ENCODE measurements at regions not wholly inside any gene's neighbourhood (a gene's known extent, or its start where the extent isn't known, plus 50 kb on each side); places are given as distances from the start of the nearest gene placed in this dataset.

DNA sequence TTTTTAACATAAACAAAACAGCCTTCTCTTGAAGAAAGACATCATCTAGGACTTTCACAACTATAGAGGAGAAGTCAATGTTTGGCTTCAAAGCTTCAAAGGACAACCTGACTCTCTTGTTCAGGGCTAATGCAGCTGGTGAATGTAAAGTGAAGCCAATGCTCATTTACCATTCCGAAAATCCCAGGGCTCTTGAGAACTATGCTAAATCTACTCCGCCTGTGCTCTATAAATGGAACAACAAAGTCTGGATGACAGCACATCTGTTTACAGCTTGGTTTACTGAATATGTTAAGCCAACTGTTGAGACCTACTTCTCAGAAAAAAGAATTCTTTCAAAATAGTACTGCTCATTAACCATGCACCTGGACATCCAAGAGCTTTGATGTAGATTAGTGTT, 259.8 kb upstream of the NR5A2 start:
- no peak for DNase-seq
- Histone ChIP-seq H4K20me1 (ENCODE audit: insufficient read depth, low read length) (no peaks in the 10 kb centered on the region), H2AFZ (ENCODE audit: low read depth, low read length) (no peak overlapping the region), H3K4me1 (ENCODE audit: insufficient read depth, low read length) (no peaks in the 10 kb centered on the region), H3K79me2 (ENCODE audit: insufficient read depth, low read length) (no peaks in the 10 kb centered on the region), H3K27me3 (ENCODE audit: insufficient read depth, low read length, poor library complexity) (no peaks in the 10 kb centered on the region), H3K4me3 (ENCODE audit: low read depth in 1 of 2, low read length in 2 of 2) (no peak overlapping the region), H3K27ac (ENCODE audit: low read length) (no peak overlapping the region), H3K9ac (ENCODE audit: low read depth, low read length) (no peak overlapping the region), H3K4me2 (ENCODE audit: insufficient read depth, low read length) (no peak overlapping the region), H3K9me3 (ENCODE audit: insufficient read depth, low read length, severe bottlenecking) (peaks cover 10% of the 10 kb centered on the region), H3K36me3 (ENCODE audit: insufficient read depth, low read length) (no peaks in the 10 kb centered on the region)
- ATAC-seq (ENCODE audit: insufficient read depth, low read depth): no peak
- TF ChIP-seq, protein P1, sequence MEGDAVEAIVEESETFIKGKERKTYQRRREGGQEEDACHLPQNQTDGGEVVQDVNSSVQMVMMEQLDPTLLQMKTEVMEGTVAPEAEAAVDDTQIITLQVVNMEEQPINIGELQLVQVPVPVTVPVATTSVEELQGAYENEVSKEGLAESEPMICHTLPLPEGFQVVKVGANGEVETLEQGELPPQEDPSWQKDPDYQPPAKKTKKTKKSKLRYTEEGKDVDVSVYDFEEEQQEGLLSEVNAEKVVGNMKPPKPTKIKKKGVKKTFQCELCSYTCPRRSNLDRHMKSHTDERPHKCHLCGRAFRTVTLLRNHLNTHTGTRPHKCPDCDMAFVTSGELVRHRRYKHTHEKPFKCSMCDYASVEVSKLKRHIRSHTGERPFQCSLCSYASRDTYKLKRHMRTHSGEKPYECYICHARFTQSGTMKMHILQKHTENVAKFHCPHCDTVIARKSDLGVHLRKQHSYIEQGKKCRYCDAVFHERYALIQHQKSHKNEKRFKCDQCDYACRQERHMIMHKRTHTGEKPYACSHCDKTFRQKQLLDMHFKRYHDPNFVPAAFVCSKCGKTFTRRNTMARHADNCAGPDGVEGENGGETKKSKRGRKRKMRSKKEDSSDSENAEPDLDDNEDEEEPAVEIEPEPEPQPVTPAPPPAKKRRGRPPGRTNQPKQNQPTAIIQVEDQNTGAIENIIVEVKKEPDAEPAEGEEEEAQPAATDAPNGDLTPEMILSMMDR (IDR thresholded peaks at IDR 0.05; ENCODE audit: borderline replicate concordance, extremely low read depth, low read length, poor library complexity, severe bottlenecking): no peak
- no peak for TF ChIP-seq EZH2 (IDR thresholded peaks at IDR 0.05; ENCODE audit: borderline replicate concordance, low read depth, low read length, severe bottlenecking)

GRCh38 chr1:199774433-199775089, 252.9 kb upstream of the NR5A2 start:
- no peaks in the 10 kb centered on the region for H3K9me3 ChIP-seq (ENCODE audit: insufficient read depth, low read length, severe bottlenecking)
- DNase-seq: no peak
- H3K4me2 ChIP-seq (ENCODE audit: insufficient read depth, low read length): no peak overlapping the region
- TF ChIP-seq, protein P1 (IDR thresholded peaks at IDR 0.05; ENCODE audit: borderline replicate concordance, extremely low read depth, low read length, poor library complexity, severe bottlenecking): no peak
- TF ChIP-seq EZH2 (IDR thresholded peaks at IDR 0.05; ENCODE audit: borderline replicate concordance, low read depth, low read length, severe bottlenecking): no peak
- H3K27ac ChIP-seq (ENCODE audit: low read length): no peak overlapping the region
- no peak overlapping the region for H3K9ac ChIP-seq (ENCODE audit: low read depth, low read length)
- H3K4me3 ChIP-seq (ENCODE audit: low read depth in 1 of 2, low read length in 2 of 2): no peak overlapping the region
- H4K20me1 ChIP-seq (ENCODE audit: insufficient read depth, low read length): no peaks in the 10 kb centered on the region
- H3K27me3 ChIP-seq (ENCODE audit: insufficient read depth, low read length, poor library complexity): peaks cover 10% of the 10 kb centered on the region
- no peaks in the 10 kb centered on the region for H3K36me3 ChIP-seq (ENCODE audit: insufficient read depth, low read length)
- ATAC-seq (ENCODE audit: insufficient read depth, low read depth): no peak
- H3K4me1 ChIP-seq (ENCODE audit: insufficient read depth, low read length): no peaks in the 10 kb centered on the region
- no peaks in the 10 kb centered on the region for H3K79me2 ChIP-seq (ENCODE audit: insufficient read depth, low read length)
- no peak overlapping the region for H2AFZ ChIP-seq (ENCODE audit: low read depth, low read length)

DNA sequence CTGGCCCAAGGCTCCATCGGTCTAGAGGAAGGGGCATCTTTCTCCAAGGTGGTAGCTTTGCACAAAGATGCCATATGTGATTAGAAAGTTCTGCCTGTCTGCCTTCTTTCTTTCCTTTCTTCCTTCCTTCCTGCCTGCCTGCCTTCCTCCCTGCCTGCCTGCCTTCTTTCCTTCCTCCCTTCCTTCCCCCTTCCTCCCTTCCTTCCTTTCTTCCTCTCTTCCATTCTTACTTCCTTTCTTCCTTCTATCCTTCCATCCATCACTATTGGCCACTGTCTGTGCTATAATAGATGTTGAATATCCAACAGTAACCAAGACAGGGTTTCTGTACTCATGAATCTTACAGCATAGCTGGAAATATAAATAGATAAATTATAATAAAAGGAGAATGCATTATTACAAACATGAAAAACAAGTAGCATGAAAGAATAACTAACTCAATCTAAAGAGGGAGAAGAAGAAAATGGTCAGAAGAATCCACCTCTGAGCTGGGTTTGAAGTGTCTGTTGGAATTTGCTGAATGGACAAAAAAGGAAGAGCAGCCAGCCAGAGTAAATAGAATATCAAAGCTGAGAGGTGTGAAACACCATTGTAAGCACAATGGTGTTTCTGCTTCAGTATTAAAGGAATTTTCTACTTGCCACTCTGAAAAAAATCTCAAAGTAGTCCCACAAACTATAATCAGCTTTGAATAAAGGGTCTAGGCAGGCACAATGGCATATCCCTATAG, 250.6 kb upstream of the NR5A2 start:
- no peaks in the 10 kb centered on the region for H4K20me1 ChIP-seq (ENCODE audit: insufficient read depth, low read length)
- no peak overlapping the region for H3K27ac ChIP-seq (ENCODE audit: low read length)
- H3K79me2 ChIP-seq (ENCODE audit: insufficient read depth, low read length): no peaks in the 10 kb centered on the region
- no peak overlapping the region for H2AFZ ChIP-seq (ENCODE audit: low read depth, low read length)
- TF ChIP-seq, protein P1 (IDR thresholded peaks at IDR 0.05; ENCODE audit: borderline replicate concordance, extremely low read depth, low read length, poor library complexity, severe bottlenecking): no peak
- TF ChIP-seq EZH2 (IDR thresholded peaks at IDR 0.05; ENCODE audit: borderline replicate concordance, low read depth, low read length, severe bottlenecking): no peak
- H3K4me2 ChIP-seq (ENCODE audit: insufficient read depth, low read length): no peak overlapping the region
- H3K4me1 ChIP-seq (ENCODE audit: insufficient read depth, low read length): no peaks in the 10 kb centered on the region
- DNase-seq (no peak), ATAC-seq (ENCODE audit: insufficient read depth, low read depth) (no peak)
- H3K9ac ChIP-seq (ENCODE audit: low read depth, low read length): no peak overlapping the region
- H3K9me3 ChIP-seq (ENCODE audit: insufficient read depth, low read length, severe bottlenecking): no peaks in the 10 kb centered on the region
- no peak overlapping the region for H3K4me3 ChIP-seq (ENCODE audit: low read depth in 1 of 2, low read length in 2 of 2)
- peaks cover 10% of the 10 kb centered on the region for H3K27me3 ChIP-seq (ENCODE audit: insufficient read depth, low read length, poor library complexity)
- no peaks in the 10 kb centered on the region for H3K36me3 ChIP-seq (ENCODE audit: insufficient read depth, low read length)

Measured in DND-41 (cell line).